ENCODE measurements at regions not wholly inside any gene's neighbourhood (a gene's known extent, or its start where the extent isn't known, plus 50 kb on each side); places are given as distances from the start of the nearest gene placed in this dataset.

DNA sequence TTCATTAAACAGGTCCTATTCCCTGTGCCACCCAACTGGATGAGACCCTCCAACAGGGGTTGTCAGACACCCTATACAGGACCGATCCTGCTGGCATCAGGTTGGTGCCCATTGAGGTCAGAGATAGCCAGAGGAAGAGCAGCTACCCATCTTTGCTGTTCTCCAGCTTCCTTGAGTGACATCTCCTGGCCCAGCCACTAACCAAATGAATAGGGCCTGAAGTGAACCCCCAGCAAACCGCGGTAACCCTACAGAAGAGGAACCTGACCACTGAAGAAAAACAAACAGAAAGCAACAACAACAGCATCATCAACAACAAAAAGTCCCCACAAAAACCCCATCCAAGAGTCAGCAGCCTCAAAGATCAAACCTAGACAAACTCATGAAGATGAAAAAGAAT is 133.6 kb upstream of the ARPP21 start:
- no peaks in the 10 kb centered on the region for H3K27me3 ChIP-seq (ENCODE audit: insufficient read depth, poor library complexity, severe bottlenecking)
- no peak for TF ChIP-seq POLR2AphosphoS5 (IDR thresholded peaks at IDR 0.05; ENCODE audit: low read depth)
- TF ChIP-seq, protein P1, sequence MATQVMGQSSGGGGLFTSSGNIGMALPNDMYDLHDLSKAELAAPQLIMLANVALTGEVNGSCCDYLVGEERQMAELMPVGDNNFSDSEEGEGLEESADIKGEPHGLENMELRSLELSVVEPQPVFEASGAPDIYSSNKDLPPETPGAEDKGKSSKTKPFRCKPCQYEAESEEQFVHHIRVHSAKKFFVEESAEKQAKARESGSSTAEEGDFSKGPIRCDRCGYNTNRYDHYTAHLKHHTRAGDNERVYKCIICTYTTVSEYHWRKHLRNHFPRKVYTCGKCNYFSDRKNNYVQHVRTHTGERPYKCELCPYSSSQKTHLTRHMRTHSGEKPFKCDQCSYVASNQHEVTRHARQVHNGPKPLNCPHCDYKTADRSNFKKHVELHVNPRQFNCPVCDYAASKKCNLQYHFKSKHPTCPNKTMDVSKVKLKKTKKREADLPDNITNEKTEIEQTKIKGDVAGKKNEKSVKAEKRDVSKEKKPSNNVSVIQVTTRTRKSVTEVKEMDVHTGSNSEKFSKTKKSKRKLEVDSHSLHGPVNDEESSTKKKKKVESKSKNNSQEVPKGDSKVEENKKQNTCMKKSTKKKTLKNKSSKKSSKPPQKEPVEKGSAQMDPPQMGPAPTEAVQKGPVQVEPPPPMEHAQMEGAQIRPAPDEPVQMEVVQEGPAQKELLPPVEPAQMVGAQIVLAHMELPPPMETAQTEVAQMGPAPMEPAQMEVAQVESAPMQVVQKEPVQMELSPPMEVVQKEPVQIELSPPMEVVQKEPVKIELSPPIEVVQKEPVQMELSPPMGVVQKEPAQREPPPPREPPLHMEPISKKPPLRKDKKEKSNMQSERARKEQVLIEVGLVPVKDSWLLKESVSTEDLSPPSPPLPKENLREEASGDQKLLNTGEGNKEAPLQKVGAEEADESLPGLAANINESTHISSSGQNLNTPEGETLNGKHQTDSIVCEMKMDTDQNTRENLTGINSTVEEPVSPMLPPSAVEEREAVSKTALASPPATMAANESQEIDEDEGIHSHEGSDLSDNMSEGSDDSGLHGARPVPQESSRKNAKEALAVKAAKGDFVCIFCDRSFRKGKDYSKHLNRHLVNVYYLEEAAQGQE (IDR thresholded peaks at IDR 0.05; ENCODE audit: insufficient replicate concordance, low read depth) = no peak
- no peak for TF ChIP-seq SPI1 (IDR thresholded peaks at IDR 0.05; ENCODE audit: borderline replicate concordance, low read depth)
- TF ChIP-seq, protein P2, sequence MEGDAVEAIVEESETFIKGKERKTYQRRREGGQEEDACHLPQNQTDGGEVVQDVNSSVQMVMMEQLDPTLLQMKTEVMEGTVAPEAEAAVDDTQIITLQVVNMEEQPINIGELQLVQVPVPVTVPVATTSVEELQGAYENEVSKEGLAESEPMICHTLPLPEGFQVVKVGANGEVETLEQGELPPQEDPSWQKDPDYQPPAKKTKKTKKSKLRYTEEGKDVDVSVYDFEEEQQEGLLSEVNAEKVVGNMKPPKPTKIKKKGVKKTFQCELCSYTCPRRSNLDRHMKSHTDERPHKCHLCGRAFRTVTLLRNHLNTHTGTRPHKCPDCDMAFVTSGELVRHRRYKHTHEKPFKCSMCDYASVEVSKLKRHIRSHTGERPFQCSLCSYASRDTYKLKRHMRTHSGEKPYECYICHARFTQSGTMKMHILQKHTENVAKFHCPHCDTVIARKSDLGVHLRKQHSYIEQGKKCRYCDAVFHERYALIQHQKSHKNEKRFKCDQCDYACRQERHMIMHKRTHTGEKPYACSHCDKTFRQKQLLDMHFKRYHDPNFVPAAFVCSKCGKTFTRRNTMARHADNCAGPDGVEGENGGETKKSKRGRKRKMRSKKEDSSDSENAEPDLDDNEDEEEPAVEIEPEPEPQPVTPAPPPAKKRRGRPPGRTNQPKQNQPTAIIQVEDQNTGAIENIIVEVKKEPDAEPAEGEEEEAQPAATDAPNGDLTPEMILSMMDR (IDR thresholded peaks at IDR 0.05; ENCODE audit: insufficient read depth, low read length) = no peak
- no peak for TF ChIP-seq GABPA (IDR thresholded peaks at IDR 0.05; ENCODE audit: low read depth)
- no peak overlapping the region for H3K4me3 ChIP-seq (replicated peaks; ENCODE audit: insufficient read depth, low read length)
- no peak for DNase-seq (ENCODE audit: low read depth in 1 of 2, low spot score in 1 of 2)
- H3K27ac ChIP-seq (replicated peaks) = no peak overlapping the region

DNA sequence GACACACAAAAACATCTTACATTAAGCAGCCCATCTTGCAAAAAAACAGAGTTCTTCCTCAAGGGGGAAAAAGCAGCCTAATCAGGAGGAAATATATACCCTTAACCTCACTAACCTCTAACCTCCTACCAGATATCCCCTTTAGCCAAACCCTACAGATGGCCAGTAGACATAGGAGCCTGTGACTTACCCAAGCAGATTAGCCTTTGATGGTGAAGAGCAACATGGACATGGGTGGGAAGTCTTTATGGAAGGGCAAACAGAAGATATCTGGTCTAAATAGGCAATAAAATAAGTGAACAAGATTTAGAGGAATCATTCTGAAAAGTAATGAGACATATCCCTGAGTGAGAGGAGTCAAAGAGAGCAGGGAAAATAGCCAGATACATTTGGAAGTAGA is 119.4 kb upstream of the ARPP21 start:
- no peak for DNase-seq (ENCODE audit: low read depth in 1 of 2, low spot score in 1 of 2)
- H3K27me3 ChIP-seq (ENCODE audit: insufficient read depth, poor library complexity, severe bottlenecking) = no peaks in the 10 kb centered on the region
- TF ChIP-seq POLR2AphosphoS5 (IDR thresholded peaks at IDR 0.05; ENCODE audit: low read depth) (no peak), GABPA (IDR thresholded peaks at IDR 0.05; ENCODE audit: low read depth) (no peak), SPI1 (IDR thresholded peaks at IDR 0.05; ENCODE audit: borderline replicate concordance, low read depth) (no peak)
- TF ChIP-seq, protein P2 (IDR thresholded peaks at IDR 0.05; ENCODE audit: insufficient read depth, low read length) = no peak
- no peak overlapping the region for H3K27ac ChIP-seq (replicated peaks)
- H3K4me3 ChIP-seq (replicated peaks; ENCODE audit: insufficient read depth, low read length) = no peak overlapping the region

DNA sequence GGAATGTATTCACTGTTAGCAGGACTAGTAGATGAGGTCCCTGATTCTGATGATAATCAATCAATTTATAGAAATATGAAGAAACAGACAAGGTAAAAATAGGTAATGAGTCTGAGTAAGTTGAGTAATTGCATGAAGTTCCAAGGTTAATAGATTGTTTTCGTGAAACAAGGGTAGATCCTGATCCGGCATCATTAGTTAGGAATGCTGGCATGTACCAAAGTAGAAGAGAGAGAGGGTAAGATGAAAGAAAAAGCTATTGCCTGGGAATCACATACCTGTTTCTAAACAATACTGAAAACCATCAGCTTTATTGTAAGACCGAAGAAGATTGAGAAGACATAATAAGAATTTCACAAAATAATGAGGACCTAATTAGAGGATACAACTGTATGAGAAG is 118.1 kb upstream of the ARPP21 start:
- H3K27ac ChIP-seq (replicated peaks) = no peak overlapping the region
- H3K27me3 ChIP-seq (ENCODE audit: insufficient read depth, poor library complexity, severe bottlenecking) = no peaks in the 10 kb centered on the region
- no peak for DNase-seq (ENCODE audit: low read depth in 1 of 2, low spot score in 1 of 2)
- H3K4me3 ChIP-seq (replicated peaks; ENCODE audit: insufficient read depth, low read length) = no peak overlapping the region
- TF ChIP-seq, protein P1 (IDR thresholded peaks at IDR 0.05; ENCODE audit: insufficient replicate concordance, low read depth) = no peak
- TF ChIP-seq GABPA (IDR thresholded peaks at IDR 0.05; ENCODE audit: low read depth) (no peak), SPI1 (IDR thresholded peaks at IDR 0.05; ENCODE audit: borderline replicate concordance, low read depth) (no peak), POLR2AphosphoS5 (IDR thresholded peaks at IDR 0.05; ENCODE audit: low read depth) (no peak)
- TF ChIP-seq, protein P2 (IDR thresholded peaks at IDR 0.05; ENCODE audit: insufficient read depth, low read length) = no peak

DNA sequence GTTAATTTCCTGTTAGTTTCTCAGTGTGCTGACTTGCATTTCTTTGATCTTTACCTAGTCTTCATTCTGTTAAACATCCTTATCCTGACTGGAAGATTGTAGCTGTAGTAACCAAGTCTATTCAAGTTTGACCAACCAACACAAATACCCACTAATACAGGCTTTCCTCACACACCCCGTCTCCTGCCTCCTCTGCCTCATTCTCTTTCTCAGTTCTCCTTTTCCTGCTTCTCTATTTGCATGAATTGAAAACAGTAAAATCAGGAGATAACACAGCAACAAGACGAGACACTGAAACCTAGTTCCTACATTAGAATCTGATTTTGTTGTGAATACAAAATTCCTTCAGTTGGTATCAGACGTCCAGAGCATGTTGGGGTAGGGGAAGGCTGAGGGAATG is 116.9 kb upstream of the ARPP21 start:
- Histone ChIP-seq H3K4me3 (replicated peaks; ENCODE audit: insufficient read depth, low read length) (no peak overlapping the region), H3K27ac (replicated peaks) (no peak overlapping the region), H3K27me3 (ENCODE audit: insufficient read depth, poor library complexity, severe bottlenecking) (no peaks in the 10 kb centered on the region)
- TF ChIP-seq SPI1 (IDR thresholded peaks at IDR 0.05; ENCODE audit: borderline replicate concordance, low read depth) (no peak), POLR2AphosphoS5 (IDR thresholded peaks at IDR 0.05; ENCODE audit: low read depth) (no peak), GABPA (IDR thresholded peaks at IDR 0.05; ENCODE audit: low read depth) (no peak)
- TF ChIP-seq, protein P2 (IDR thresholded peaks at IDR 0.05; ENCODE audit: insufficient read depth, low read length) = no peak
- TF ChIP-seq, protein P1 (IDR thresholded peaks at IDR 0.05; ENCODE audit: insufficient replicate concordance, low read depth) = no peak
- DNase-seq (ENCODE audit: low read depth in 1 of 2, low spot score in 1 of 2) = no peak

Data from HL-60 (cell line).